Bone marrow (tissue), 2 donors: ENCODE measurements at regions not wholly inside any gene's neighbourhood (a gene's known extent, or its start where the extent isn't known, plus 50 kb on each side); places are given as distances from the start of the nearest gene placed in this dataset.
"Not testable (repeated sequence)": the region's sequence is repeated elsewhere in the genome, so short reads cannot be mapped to it uniquely, and the experiment has no call there.

Experiments
- DNase-seq, 2 donors: peaks; one replicate each; lab custom pipeline; 2025; lab: John Stamatoyannopoulos, UW

DNA sequence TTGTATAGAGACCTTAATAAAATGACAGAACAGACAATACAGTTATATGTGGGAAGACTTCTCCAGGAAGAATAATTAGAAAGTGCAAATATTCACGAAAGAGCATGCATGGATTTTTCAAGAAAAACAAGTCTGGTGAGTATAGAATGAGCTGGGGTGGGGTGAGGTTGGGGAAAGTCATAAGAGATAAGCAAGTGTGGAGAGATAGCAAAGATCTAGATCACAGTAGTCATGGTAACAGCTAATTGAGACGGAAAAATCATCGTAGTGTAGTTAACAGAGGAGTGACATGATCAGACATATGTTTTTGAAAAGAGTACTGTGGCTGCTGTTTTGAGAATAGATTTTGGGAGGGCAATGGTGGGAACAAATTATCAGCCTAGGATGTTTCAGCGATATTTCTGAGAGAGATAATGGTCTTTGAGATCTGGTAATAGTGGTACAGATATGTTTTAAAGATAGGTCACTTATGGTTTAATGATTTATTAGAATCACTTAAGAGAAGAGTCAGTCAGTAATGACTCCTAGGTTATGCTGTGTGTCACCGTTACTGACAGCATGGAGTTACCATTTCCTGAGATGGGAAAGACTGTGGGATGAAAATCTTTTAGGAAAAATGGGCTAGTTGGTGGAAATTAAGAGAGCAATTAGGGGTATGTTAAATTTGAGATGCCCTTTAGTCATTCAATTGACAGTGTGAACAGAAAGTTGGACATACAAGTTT lies 248.5 kb upstream of the SLC8A1 start:
- no peak for DNase-seq

GRCh38 chr2:40712197-40712894 lies 260.5 kb upstream of the SLC8A1 start:
- not testable (repeated sequence) for DNase-seq

DNA sequence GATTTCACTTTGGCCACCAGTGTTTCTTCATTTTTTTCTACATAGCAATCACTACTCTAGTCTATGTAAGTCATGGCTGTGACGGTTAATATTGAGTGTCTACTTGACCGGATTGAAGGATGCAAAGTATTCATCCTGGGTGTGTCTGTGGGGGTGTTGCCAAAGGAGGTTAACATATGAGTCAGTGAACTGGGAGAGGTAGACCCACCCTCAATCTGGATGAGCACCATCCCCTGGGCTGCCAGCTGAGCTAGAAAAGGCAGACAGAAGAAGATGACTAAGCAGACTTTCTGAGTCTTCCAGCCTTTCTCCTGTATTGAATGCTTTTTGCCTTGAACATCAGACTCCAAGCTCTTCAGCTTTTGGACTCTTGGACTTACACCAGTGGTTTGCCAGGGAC lies 265.0 kb upstream of the SLC8A1 start:
- no peak for DNase-seq

GRCh38 chr2:40719414-40719813 lies 267.5 kb upstream of the SLC8A1 start:
- DNase-seq: no peak

- DNase-seq: no peak
These were observed 269.7 kb upstream of the SLC8A1 start for GRCh38 chr2:40721595-40721994.

- DNase-seq: no peak
These were observed 271.3 kb upstream of the SLC8A1 start for GRCh38 chr2:40723194-40723593.

DNA sequence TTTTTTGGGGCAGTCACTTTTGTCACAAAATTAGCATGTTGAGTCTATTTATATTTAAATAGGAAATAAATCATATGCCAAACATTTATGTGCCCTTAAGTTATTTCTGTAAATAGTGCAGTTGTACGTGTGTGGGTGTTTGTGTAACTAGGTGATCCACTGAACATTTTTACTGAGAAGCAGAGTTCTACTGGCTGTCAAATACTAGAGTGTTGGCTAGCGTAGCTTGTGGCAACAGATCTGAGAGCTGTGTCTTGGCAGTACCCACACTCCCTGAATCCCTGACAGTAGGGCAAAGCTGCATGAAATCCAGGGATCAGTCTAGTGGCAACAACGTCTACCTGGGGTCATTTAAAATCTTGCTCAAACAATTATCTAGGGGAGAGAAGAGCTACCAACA lies 273.1 kb upstream of the SLC8A1 start:
- DNase-seq: no peak

DNA sequence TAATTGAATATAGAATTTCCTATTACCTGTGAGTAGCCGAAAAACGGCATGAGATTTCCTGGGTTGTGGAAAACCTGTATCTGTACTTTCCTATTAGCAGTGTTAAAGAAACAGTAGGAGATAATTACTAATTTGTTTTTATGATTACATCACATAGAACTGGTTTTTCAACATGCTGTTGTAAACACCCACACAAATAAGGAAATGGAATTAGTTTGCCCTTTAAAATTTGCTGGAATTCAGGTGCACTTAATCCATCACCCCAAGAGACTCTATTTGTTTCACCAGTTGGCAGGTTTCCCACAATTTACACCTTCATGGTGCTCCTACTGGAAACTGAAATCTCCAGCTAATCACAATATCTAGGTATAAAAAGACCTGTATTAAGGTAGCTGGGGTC lies 274.1 kb upstream of the SLC8A1 start:
- no peak for DNase-seq

- DNase-seq: no peak
These were observed 282.9 kb upstream of the SLC8A1 start for GRCh38 chr2:40734797-40735196.

- DNase-seq: no peak
These were observed 285.3 kb upstream of the SLC8A1 start for GRCh38 chr2:40737180-40737579.

- no peak for DNase-seq
These were observed 288.5 kb upstream of the SLC8A1 start for GRCh38 chr2:40740419-40740818.

DNA sequence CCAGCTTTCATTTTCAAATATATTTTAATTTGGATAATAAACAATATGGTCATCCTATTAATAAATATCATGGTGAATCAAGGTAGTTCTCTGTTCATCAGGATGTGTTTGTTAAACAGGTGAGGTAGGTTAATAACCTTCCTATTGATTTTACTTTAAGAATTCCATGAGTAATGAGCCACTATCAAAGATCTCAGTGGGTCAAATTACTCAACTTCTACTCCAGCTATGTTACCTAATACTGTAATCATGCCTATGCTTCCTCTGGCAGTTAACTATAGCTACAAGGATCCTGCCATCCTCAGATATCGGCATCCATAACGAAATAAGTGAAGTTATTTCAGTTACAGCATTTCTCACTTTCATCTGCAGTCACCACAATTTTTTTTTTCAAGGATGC lies 289.6 kb upstream of the SLC8A1 start:
- DNase-seq: no peak

- no peak for DNase-seq
These were observed 294.3 kb upstream of the SLC8A1 start for GRCh38 chr2:40746191-40746590.

GRCh38 chr2:40751981-40752380 lies 300.1 kb upstream of the SLC8A1 start:
- no peak for DNase-seq

DNA sequence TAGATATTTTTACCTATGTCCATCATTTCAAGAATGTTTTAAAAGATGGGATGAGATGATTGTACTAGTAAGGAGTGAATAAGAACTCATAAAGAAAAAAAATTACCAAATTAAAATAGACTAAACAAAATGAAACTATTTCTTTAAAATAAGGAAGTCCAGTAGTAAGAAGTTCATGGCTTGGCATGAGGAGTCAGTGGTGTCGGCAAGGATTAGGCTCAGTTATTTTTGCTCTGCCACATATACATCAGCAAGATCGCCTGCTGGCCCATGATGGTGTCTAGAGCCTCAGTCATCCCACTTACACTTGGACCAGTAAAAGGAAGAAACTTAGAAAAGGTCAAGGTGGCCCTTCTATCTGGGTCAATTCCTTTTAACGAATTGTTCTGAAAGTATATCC lies 300.9 kb upstream of the SLC8A1 start:
- DNase-seq: peak in 1 of 2 donors; percentile 18

DNA sequence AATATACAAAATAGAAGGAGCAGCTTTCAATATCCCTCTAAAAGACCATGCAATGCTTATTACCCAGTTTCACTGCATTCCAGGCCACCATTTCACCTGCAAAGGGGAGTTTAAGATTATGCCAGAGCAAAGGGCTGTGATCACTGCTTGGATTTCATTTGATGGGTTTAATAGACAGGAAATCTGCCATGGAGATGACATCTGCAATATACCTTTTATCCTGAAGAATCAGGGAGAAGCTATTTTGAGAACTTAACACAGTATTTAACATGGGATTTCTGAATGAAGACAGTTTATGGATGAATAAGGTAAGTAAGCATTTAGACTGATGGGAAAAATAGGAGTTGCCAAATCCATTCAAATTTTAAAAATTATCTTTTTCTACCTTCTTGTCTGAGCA lies 303.0 kb upstream of the SLC8A1 start:
- DNase-seq: no peak

DNA sequence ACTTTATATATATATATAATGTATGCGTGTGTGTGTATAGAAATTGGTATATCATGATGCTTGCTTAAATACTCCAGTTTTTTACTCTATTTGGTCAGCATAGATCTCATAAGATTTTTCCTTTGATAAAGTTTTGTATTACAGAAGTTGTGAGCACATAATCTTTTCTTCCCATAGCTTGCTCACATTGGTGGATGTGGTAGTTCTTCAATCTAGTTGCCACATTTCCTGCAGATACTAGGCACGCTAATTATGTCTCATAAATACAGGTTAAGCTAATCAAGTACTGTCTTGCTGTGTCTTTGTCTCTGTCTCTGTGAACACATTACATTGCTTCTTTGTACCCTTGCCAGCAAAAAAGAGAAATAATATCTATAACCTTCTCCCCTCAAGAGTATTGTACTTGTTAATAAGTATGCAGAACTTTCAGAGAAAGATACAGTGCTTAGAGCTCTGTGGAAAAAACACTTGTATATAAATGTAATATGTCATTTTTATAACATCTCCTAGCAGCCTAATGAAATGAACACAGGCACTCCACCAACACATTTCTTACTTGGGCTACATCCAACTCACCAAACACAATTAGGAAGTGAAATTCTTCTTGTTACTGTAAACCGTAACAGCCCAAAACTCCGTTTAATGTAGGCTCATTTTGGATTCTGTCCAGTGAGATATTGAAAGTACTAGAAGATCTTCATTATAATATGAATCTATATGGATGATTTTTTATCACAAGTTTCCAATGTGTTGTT lies 306.7 kb upstream of the SLC8A1 start:
- peak in 1 of 2 donors; percentile 17 for DNase-seq

DNA sequence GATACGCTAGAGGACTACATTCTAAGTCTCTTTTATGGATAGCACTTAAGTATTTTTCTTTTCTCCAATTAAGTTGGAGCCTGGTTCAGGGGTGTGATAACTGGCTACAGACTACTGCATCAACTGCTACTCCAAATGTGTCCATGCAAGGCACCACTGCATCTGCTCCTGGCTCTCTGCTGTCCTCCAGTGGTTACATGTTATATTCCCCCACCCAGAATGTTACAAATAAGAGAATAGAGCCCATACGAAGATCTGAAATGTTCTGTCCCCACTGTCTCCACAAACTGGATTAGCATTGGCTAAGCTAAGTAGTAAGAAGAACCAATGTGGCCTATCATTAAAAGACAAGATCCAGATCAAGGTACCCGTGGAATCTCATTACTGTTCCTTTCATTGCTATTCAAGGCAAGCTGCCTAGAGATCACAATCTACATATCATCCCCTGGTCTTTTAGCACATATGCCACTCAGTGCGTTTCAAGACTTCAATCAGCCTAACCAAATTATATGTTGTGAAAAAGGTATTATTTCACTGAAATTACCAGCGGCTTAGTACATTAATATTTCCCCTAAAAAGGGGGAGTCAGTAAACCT lies 308.3 kb upstream of the SLC8A1 start:
- DNase-seq: peak in 1 of 2 donors; percentile 79

GRCh38 chr2:40773291-40773690 lies 321.4 kb upstream of the SLC8A1 start:
- no peak for DNase-seq

DNA sequence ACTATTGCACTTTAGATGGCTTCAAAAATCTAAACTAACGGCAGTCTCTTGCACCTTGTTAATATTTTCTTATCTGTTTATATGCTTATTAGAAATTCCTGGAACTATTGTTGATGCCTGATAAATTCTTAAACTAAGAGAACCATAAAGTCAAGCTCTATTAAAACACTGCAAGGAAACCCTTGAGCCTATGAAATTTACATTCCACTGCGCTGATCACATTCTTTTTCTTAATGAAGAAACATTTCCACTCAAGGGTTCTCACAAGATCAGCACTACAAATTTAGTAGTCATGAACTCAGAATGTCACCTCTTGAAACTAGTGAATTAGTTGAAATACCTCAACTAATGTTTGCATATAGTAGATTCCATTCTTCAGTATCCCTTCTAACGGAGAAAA lies 331.8 kb upstream of the SLC8A1 start:
- no peak for DNase-seq

DNA sequence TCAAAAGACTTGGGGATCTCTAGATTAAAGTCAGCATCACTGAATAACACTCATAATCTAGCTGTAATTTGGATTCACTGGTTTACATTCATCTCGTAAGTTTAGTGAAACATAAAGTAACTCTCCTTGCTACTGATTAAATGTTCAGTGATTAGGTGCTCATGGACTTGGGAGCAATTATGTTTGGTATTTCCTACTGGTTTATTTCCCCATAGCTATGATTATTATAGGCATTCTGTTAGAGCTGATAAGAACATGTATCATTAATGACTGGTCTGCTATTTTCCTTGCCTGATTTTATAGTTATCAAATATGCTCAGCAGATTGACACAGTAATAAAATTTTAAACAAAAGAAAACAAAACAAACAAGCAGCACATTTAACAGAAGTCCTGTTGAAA lies 334.7 kb upstream of the SLC8A1 start:
- DNase-seq: no peak

- no peak for DNase-seq
These were observed 345.2 kb upstream of the SLC8A1 start for GRCh38 chr2:40797120-40797519.

DNA sequence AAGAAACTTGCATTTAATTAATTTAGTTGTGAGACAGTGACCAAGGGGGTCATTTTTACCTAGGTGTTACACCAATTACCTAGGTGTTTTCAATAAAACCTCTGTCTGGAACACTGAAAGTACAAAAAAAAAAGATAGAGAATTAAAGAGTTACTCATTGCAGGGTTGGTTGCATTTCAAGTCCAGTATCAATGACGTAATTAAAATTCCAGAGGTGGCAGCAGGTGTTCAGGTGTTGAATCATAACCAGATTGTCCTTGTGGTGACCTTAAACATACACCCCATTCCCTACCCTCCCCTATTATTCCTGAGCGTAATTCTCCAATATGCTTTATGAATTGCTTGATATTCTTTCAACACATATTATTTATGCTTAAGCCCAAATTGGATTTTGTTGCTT lies 352.0 kb upstream of the SLC8A1 start:
- DNase-seq: no peak
